Activated T-cell treated with anti-CD3 and anti-CD28 coated beads for 48 hours (primary cell): ENCODE measurements at regions not wholly inside any gene's neighbourhood (a gene's known extent, or its start where the extent isn't known, plus 50 kb on each side); places are given as distances from the start of the nearest gene placed in this dataset.

Experiments
- DNase-seq: peaks from one replicate; pipeline ENCODE4 v3.0.0-alpha.2; 2020; ENCODE audit warnings: low read depth

- DNase-seq = no peak
Observed at GRCh38 chr5:82396396-82396795, 118.2 kb upstream of the RPS23 start.

GRCh38 chr5:82393951-82394350 lies 115.8 kb upstream of the RPS23 start:
- DNase-seq = no peak

- DNase-seq = no peak
Observed at GRCh38 chr5:82390088-82390487, 111.9 kb upstream of the RPS23 start.

GRCh38 chr5:82389347-82389746 lies 111.2 kb upstream of the RPS23 start:
- no peak for DNase-seq

- DNase-seq = no peak
Observed at GRCh38 chr5:82388181-82388580, 110.0 kb upstream of the RPS23 start.

GRCh38 chr5:82387819-82388166 lies 109.6 kb upstream of the RPS23 start:
- DNase-seq = no peak

- no peak for DNase-seq
Observed at GRCh38 chr5:82387001-82387818, 109.1 kb upstream of the RPS23 start.

- DNase-seq = no peak
Observed at GRCh38 chr5:82386576-82386975, 108.4 kb upstream of the RPS23 start.

DNA sequence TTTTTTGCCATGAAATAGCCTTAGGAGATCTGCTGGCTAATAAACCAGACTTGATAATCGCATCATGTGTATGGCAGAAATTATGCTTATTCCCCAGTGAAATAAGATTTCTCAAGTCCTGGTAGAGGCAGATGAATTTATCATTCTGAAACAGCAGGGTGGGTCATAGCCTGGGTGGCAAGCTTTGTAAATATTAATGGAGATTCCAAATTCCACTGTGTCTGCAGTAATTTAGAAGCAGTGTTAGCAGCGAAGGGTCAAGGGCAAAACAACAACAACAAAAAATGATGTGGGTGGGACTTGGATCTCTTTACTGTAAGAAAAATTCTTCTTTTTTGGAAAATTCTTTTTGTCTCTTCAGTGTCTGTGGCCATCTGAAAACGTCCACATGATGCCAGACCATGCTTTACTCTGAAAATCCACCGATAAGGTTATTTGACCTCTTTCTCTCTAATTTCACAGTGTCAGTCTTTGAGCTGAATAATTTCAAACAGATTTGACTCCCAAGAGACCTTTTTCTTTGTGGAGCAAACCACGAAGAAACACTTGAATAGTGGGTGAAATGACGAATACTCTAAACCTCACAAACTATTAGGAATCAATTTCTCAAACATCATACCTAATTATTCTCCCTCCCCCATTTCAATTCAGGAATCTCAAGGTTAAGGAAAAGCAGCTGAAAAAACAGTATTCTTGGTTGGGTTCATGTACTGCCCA lies 106.0 kb upstream of the RPS23 start:
- no peak for DNase-seq

- DNase-seq = no peak
Observed at GRCh38 chr5:82381591-82381990, 103.4 kb upstream of the RPS23 start.

GRCh38 chr5:82376307-82376706 lies 98.2 kb upstream of the RPS23 start:
- DNase-seq = no peak

DNA sequence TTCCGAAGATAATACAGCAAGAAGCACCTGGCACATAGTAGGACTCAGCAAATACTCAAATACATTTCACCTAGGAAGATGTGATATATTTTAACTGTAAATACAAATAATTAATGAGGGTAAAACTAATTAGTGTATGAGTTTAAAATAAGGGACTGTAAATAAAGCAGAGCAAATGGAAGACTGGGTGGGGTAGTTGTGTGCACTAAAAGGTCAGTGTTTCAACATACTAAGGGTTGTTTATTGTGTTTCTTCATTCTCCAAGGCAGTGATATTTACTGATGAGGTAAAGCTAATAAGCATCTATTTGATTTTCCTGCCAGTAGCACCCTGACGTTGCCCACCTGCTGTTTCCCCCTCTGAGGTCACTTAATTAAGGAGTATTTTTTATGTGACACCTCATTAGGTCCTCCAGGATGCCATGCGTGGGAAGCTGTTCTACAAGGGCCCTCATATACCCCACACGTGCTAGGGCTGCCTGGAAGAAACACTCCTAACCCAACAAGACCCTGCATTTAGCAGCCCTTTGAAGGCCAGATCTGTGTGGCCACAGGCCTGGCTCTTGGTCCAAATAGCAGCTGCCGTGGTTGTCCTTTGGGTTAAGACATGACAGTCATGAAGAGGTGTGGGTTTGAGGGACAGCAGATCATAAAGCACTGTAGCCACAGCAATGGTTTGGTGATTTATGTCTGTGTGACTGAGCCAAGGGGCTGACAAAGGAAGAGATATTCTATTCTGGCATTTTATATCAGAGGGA lies 97.5 kb upstream of the RPS23 start:
- DNase-seq = no peak

DNA sequence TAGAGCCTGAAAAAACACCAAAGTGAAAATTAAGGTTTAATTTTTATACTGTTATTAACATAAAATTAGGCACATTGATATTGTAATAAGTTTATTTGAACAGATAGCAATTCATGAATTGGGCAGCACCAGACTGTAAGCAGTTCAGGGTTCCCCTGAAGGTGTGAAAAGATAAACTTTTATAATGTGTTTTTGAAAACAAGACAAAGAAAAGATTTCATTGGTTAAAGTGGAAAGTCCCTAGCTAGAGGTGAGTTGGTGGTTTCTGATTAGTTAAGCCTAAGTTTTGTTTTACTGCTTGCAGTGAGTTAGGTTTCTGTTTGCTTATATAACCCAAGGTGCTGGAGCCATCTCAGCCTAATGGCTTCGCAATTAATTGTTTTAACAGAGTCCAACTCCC lies 96.5 kb upstream of the RPS23 start:
- DNase-seq = no peak

GRCh38 chr5:82367930-82368329 lies 89.8 kb upstream of the RPS23 start:
- DNase-seq = no peak

- DNase-seq = peak; percentile 39
Observed at GRCh38 chr5:82365744-82366228, 87.6 kb upstream of the RPS23 start.

- no peak for DNase-seq
Observed at GRCh38 chr5:82365026-82365425, 86.9 kb upstream of the RPS23 start.

DNA sequence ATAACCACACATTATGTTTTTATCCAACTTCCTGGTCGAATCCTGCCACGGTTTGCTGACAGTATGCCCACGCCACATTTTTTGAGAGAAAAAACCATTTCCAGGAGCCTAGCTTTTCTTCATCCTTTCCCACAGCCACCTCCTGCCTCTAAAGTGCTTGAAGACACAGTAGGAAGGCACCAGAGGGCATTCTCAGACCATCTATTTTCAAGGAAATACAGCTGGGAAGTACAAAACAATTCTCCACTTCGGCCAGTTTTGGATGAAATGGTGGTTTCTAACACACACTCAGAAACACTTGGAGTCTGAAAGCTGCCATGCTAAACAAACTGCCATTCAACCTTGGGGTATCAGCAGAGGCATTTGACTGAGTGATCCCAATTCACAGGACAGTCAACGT lies 86.3 kb upstream of the RPS23 start:
- no peak for DNase-seq

DNA sequence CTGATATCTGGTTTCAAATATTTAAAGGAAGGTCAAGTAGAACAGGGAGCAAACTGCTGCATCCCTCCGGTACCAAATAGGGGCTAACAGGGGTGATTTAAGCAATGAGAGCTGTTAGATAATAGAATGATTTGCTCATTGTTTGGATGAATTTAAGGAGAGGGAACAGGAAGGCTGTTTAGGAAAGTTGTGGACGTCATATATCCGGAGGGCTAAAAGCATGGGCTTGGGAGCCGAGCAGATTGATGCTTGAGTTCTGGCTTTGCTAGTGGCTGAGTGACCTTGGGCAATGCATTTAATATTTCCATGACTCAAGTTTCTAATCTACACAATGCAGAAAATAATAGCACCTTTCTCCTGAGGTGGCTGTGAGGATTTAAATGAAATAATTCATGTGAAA lies 85.4 kb upstream of the RPS23 start:
- DNase-seq = no peak

- no peak for DNase-seq
Observed at GRCh38 chr5:82362636-82363035, 84.5 kb upstream of the RPS23 start.

- no peak for DNase-seq
Observed at GRCh38 chr5:82360022-82360421, 81.9 kb upstream of the RPS23 start.

GRCh38 chr5:82359272-82359671 lies 81.1 kb upstream of the RPS23 start:
- no peak for DNase-seq

DNA sequence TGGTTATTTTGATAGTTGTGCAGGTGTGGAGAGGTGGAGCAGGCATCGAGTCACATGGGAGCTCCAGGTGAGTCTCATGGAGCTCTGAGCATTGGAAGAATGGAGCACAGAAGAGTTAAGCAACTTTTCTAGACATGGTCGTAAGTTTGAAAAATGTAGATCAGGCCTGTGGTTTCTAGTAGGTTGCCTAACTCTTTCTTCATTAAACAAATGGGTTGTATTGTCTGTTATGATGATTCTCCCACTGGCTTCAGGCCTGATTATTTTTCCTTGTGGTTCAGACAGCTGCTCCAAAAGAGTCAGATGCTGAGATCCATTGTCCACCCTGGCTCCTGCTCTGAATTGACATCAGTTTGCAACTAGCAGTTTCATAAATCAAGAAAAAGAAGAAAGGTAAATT lies 80.3 kb upstream of the RPS23 start:
- no peak for DNase-seq
